ENCODE measurements at regions not wholly inside any gene's neighbourhood (a gene's known extent, or its start where the extent isn't known, plus 50 kb on each side); places are given as distances from the start of the nearest gene placed in this dataset.

DNA sequence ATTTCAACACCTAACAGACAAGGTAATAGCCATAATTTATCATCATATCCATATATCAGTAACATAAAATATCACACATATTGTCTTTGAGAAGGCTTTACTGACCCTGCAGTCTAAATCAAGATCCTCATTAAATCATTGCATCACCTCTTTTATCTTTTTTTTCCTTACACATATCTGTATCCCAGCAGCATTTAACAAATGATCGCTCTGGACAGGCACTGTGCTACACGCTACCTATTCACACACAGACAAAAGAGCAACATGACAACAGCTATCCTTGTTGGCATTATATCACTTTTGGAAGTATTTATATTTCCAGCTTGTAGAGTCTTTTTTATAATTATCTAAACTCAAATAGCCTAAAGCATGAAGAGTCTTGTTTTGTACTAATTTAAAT lies 73.3 kb upstream of the NBEA start:
- TF ChIP-seq, protein P1, sequence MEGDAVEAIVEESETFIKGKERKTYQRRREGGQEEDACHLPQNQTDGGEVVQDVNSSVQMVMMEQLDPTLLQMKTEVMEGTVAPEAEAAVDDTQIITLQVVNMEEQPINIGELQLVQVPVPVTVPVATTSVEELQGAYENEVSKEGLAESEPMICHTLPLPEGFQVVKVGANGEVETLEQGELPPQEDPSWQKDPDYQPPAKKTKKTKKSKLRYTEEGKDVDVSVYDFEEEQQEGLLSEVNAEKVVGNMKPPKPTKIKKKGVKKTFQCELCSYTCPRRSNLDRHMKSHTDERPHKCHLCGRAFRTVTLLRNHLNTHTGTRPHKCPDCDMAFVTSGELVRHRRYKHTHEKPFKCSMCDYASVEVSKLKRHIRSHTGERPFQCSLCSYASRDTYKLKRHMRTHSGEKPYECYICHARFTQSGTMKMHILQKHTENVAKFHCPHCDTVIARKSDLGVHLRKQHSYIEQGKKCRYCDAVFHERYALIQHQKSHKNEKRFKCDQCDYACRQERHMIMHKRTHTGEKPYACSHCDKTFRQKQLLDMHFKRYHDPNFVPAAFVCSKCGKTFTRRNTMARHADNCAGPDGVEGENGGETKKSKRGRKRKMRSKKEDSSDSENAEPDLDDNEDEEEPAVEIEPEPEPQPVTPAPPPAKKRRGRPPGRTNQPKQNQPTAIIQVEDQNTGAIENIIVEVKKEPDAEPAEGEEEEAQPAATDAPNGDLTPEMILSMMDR (IDR thresholded peaks at IDR 0.05; ENCODE audit: low read depth, low read length, missing input control), result no peak
- no peak for TF ChIP-seq RXRA (IDR thresholded peaks at IDR 0.05)
- TF ChIP-seq RAD21 (IDR thresholded peaks at IDR 0.05), result no peak
- TF ChIP-seq SP1 (IDR thresholded peaks at IDR 0.05), result no peak
- TF ChIP-seq, protein P2, sequence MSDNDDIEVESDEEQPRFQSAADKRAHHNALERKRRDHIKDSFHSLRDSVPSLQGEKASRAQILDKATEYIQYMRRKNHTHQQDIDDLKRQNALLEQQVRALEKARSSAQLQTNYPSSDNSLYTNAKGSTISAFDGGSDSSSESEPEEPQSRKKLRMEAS (IDR thresholded peaks at IDR 0.05), result no peak
- TF ChIP-seq YY1 (IDR thresholded peaks at IDR 0.05), result no peak
- TF ChIP-seq, protein P3, sequence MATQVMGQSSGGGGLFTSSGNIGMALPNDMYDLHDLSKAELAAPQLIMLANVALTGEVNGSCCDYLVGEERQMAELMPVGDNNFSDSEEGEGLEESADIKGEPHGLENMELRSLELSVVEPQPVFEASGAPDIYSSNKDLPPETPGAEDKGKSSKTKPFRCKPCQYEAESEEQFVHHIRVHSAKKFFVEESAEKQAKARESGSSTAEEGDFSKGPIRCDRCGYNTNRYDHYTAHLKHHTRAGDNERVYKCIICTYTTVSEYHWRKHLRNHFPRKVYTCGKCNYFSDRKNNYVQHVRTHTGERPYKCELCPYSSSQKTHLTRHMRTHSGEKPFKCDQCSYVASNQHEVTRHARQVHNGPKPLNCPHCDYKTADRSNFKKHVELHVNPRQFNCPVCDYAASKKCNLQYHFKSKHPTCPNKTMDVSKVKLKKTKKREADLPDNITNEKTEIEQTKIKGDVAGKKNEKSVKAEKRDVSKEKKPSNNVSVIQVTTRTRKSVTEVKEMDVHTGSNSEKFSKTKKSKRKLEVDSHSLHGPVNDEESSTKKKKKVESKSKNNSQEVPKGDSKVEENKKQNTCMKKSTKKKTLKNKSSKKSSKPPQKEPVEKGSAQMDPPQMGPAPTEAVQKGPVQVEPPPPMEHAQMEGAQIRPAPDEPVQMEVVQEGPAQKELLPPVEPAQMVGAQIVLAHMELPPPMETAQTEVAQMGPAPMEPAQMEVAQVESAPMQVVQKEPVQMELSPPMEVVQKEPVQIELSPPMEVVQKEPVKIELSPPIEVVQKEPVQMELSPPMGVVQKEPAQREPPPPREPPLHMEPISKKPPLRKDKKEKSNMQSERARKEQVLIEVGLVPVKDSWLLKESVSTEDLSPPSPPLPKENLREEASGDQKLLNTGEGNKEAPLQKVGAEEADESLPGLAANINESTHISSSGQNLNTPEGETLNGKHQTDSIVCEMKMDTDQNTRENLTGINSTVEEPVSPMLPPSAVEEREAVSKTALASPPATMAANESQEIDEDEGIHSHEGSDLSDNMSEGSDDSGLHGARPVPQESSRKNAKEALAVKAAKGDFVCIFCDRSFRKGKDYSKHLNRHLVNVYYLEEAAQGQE (IDR thresholded peaks at IDR 0.05), result no peak
- TF ChIP-seq JUND (IDR thresholded peaks at IDR 0.05), result no peak
- no peak for TF ChIP-seq FOXA2 (IDR thresholded peaks at IDR 0.05)
- no peak for TF ChIP-seq TAF1 (conservative IDR thresholded peaks at IDR 0.05)
- no peak for TF ChIP-seq GABPA (IDR thresholded peaks at IDR 0.05 in 1 of 2, conservative IDR thresholded peaks at IDR 0.05 in 1 of 2)
- TF ChIP-seq, protein P4, sequence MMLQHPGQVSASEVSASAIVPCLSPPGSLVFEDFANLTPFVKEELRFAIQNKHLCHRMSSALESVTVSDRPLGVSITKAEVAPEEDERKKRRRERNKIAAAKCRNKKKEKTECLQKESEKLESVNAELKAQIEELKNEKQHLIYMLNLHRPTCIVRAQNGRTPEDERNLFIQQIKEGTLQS (IDR thresholded peaks at IDR 0.05), result no peak

Data from liver (tissue), 3 donors.